ENCODE measurements at regions not wholly inside any gene's neighbourhood (a gene's known extent, or its start where the extent isn't known, plus 50 kb on each side); places are given as distances from the start of the nearest gene placed in this dataset.

DNA sequence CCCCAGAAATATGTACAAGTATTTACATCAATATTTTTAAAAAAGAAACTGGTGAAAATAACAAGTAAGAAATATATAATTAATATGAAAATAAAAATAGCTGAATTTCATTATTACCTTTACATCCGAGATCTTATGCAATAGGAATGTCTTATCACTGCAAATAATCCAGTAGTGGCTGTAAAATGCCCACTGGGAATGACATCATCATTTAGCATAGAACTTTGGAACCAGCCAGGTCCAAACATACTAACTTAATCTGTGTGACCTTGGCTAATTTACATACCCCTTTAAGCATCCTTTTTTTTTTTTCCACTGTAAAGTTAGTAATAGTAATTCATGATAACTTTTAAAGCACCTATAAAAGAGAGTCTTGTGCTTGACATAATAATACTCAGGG lies 611.7 kb downstream of the ZIC1 start:
- FAIRE-seq, result no peak
- WGBS (ENCODE audit: insufficient coverage, insufficient replicate concordance, low lambda C conversion rate, missing lambda C conversion rate), result 0% methylated on average over 1 of the region's 1 CpG
- in situ Hi-C loops (cut with MboI), result no loop called here
- Histone ChIP-seq H3K27me3 (replicated peaks in 1 of 2; ENCODE audit: control insufficient read depth in 2 of 2, insufficient read depth in 2 of 2, low read length in 1 of 2) (no peaks in the 10 kb centered on the region), H3K4me1 (ENCODE audit: control insufficient read depth, insufficient read depth, low read length) (no peaks in the 10 kb centered on the region), H3K9me3 (replicated peaks; ENCODE audit: control insufficient read depth, insufficient read depth, low read length) (no peaks in the 10 kb centered on the region), H3K9ac (ENCODE audit: control insufficient read depth, insufficient read depth, low read length) (no peak overlapping the region), H4K20me1 (ENCODE audit: control insufficient read depth, insufficient read depth) (no peaks in the 10 kb centered on the region), H3K36me3 (ENCODE audit: control insufficient read depth in 2 of 2, insufficient read depth in 2 of 2, low read length in 1 of 2) (no peaks in the 10 kb centered on the region), H3K79me2 (ENCODE audit: control insufficient read depth, insufficient read depth, low read length) (no peaks in the 10 kb centered on the region), H3K4me3 (no peak overlapping the region), H3K4me2 (ENCODE audit: control insufficient read depth, insufficient read depth) (no peak overlapping the region), H3K27ac (ENCODE audit: control insufficient read depth, insufficient read depth) (no peak overlapping the region), H2AFZ (ENCODE audit: control insufficient read depth, low read depth, low read length) (no peak overlapping the region)
- SMC1A ChIA-PET (ENCODE audit: uncharacterized antibody, unreplicated experiment), result interaction anchor here (0.6 to 1.4 kb wide), 2 partner anchors 11 to 388 kb away, joined by 3 read pairs; no protein-coding TSS in a partner anchor
- no peak for ATAC-seq
- no peak for DNase-seq (ENCODE audit: low read depth, low spot score)
- RAD21 ChIA-PET (ENCODE audit: unreplicated experiment), result no interaction called here
- intact Hi-C loops (cut with micrococcal nuclease; ENCODE audit: unreplicated experiment), result no loop called here
- BruUV-seq (replicated peaks), result no TSS peak
- POLR2A ChIA-PET, result interaction anchor here (0.5 kb wide), 1 partner anchor 674 kb away, joined by 4 read pairs; no protein-coding TSS in a partner anchor
- CTCF ChIA-PET, result no interaction called here
- TF ChIP-seq NR2C2 (IDR thresholded peaks at IDR 0.05; ENCODE audit: borderline replicate concordance, control insufficient read depth, insufficient read length, low read depth), result no peak
- TF ChIP-seq, protein P1, sequence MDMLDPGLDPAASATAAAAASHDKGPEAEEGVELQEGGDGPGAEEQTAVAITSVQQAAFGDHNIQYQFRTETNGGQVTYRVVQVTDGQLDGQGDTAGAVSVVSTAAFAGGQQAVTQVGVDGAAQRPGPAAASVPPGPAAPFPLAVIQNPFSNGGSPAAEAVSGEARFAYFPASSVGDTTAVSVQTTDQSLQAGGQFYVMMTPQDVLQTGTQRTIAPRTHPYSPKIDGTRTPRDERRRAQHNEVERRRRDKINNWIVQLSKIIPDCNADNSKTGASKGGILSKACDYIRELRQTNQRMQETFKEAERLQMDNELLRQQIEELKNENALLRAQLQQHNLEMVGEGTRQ (IDR thresholded peaks at IDR 0.05; ENCODE audit: borderline replicate concordance, low read depth, low read length), result no peak
- no peak for TF ChIP-seq BACH1 (IDR thresholded peaks at IDR 0.05; ENCODE audit: borderline replicate concordance)
- no peak for TF ChIP-seq FOXM1 (IDR thresholded peaks at IDR 0.05; ENCODE audit: low read depth, low read length)
- no peak for TF ChIP-seq TAF1 (IDR thresholded peaks at IDR 0.05; ENCODE audit: borderline replicate concordance, low read depth, low read length)
- no peak for TF ChIP-seq CEBPB (IDR thresholded peaks at IDR 0.05; ENCODE audit: borderline replicate concordance in 1 of 2, low read depth in 2 of 2, low read length in 2 of 2)
- no peak for TF ChIP-seq ZNF217 (IDR thresholded peaks at IDR 0.05)
- TF ChIP-seq, protein P2, sequence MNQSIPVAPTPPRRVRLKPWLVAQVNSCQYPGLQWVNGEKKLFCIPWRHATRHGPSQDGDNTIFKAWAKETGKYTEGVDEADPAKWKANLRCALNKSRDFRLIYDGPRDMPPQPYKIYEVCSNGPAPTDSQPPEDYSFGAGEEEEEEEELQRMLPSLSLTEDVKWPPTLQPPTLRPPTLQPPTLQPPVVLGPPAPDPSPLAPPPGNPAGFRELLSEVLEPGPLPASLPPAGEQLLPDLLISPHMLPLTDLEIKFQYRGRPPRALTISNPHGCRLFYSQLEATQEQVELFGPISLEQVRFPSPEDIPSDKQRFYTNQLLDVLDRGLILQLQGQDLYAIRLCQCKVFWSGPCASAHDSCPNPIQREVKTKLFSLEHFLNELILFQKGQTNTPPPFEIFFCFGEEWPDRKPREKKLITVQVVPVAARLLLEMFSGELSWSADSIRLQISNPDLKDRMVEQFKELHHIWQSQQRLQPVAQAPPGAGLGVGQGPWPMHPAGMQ (IDR thresholded peaks at IDR 0.05; ENCODE audit: borderline replicate concordance), result no peak
- no peak for TF ChIP-seq ZBED1 (IDR thresholded peaks at IDR 0.05; ENCODE audit: borderline replicate concordance)
- TF ChIP-seq PAX8 (IDR thresholded peaks at IDR 0.05), result no peak
- no peak for TF ChIP-seq RCOR1 (conservative IDR thresholded peaks at IDR 0.05; ENCODE audit: low read depth, low read length)
- TF ChIP-seq STAT1 (conservative IDR thresholded peaks at IDR 0.05), result no peak
- TF ChIP-seq SRF (IDR thresholded peaks at IDR 0.05; ENCODE audit: low read depth in 2 of 2, low read length in 2 of 2), result no peak
- no peak for TF ChIP-seq NFIC (IDR thresholded peaks at IDR 0.05; ENCODE audit: low read depth, low read length)
- no peak for TF ChIP-seq CBX3 (IDR thresholded peaks at IDR 0.05; ENCODE audit: borderline replicate concordance, low read depth)
- no peak for TF ChIP-seq GABPA (IDR thresholded peaks at IDR 0.05; ENCODE audit: low read depth)
- TF ChIP-seq FOXK2 (IDR thresholded peaks at IDR 0.05), result no peak
- no peak for TF ChIP-seq RELA (IDR thresholded peaks at IDR 0.05; ENCODE audit: borderline replicate concordance, partially characterized antibody)
- no peak for TF ChIP-seq DPF2 (IDR thresholded peaks at IDR 0.05)
